ENCODE measurements at regions not wholly inside any gene's neighbourhood (a gene's known extent, or its start where the extent isn't known, plus 50 kb on each side); places are given as distances from the start of the nearest gene placed in this dataset.
A peak's percentile ranks its signal among the peaks of the same experiment; 100 is the strongest.

DNA sequence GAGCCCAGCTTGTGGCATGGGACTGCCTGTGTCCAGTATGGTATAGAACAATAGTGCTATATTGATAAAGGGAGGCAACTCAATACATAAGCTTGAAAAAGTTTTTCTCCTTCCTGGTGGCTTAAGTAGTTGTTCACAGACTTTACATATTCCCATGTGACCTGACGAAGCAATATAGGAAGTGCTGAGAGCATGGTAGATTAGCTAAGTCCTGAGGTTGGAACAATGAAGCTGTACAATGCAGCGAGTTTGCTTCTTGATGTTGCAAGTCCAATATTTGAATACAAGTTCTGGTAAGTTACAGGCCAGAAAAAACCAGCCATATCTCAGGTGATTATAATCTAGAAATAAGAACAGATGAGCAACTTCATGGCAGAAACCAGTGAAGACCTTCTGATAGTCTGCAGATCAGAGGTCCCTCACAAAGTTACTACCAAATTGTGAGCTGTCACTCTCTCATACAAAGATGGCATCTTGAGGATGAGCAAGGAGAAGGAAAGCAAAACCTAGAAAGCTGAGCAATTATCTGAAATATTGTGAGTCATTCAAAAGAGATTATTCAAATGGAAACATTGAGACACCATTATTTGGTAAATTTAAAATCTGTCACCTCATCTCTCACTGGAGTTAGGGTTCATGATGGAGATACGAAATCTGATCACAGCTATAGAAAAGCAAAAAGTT is 72.9 kb upstream of the BTG1 start:
- ChIA-PET POLR2A (interaction anchor here (0.8 to 1.1 kb wide), 3 partner anchors 11 to 73 kb away, joined by 3 read pairs; partner anchors contain the start of gene BTG1), RAD21 (ENCODE audit: unreplicated experiment) (interaction anchor here (1.0 to 1.7 kb wide), 4 partner anchors 10 to 407 kb away, joined by 3 to 6 read pairs (median 4); partner anchors contain the start of gene BTG1), CTCF (interaction anchor here (0.9 to 2.0 kb wide), 4 partner anchors 10 to 352 kb away, joined by 3 to 6 read pairs (median 4); no protein-coding TSS in a partner anchor), SMC1A (ENCODE audit: uncharacterized antibody, unreplicated experiment) (interaction anchor here (0.6 to 2.3 kb wide), 14 partner anchors 9 to 186 kb away, joined by 3 to 9 read pairs (median 3); no protein-coding TSS in a partner anchor)
- Histone ChIP-seq H4K20me1 (ENCODE audit: control insufficient read depth, insufficient read depth) (no peaks in the 10 kb centered on the region), H3K4me2 (ENCODE audit: control insufficient read depth, insufficient read depth) (no peak overlapping the region), H3K4me1 (ENCODE audit: control insufficient read depth, insufficient read depth, low read length) (no peaks in the 10 kb centered on the region), H2AFZ (ENCODE audit: control insufficient read depth, low read depth, low read length) (no peak overlapping the region), H3K27me3 (replicated peaks in 1 of 2; ENCODE audit: control insufficient read depth in 2 of 2, insufficient read depth in 2 of 2, low read length in 1 of 2) (no peaks in the 10 kb centered on the region), H3K4me3 (no peak overlapping the region), H3K9ac (ENCODE audit: control insufficient read depth, insufficient read depth, low read length) (no peak overlapping the region), H3K9me3 (replicated peaks; ENCODE audit: control insufficient read depth, insufficient read depth, low read length) (no peaks in the 10 kb centered on the region), H3K79me2 (ENCODE audit: control insufficient read depth, insufficient read depth, low read length) (no peaks in the 10 kb centered on the region), H3K27ac (ENCODE audit: control insufficient read depth, insufficient read depth) (no peak overlapping the region), H3K36me3 (ENCODE audit: control insufficient read depth in 2 of 2, insufficient read depth in 2 of 2, low read length in 1 of 2) (no peaks in the 10 kb centered on the region)
- in situ Hi-C loops (cut with MboI) (no loop called here), intact Hi-C loops (cut with micrococcal nuclease; ENCODE audit: unreplicated experiment) (no loop called here)
- WGBS (ENCODE audit: insufficient coverage, insufficient replicate concordance, low lambda C conversion rate, missing lambda C conversion rate) = 29% methylated on average over 3 of the region's 3 CpGs
- no TSS peak for BruUV-seq (replicated peaks)
- FAIRE-seq (no peak), ATAC-seq (peak; percentile 56), DNase-seq (ENCODE audit: low read depth, low spot score) (no peak)
- TF ChIP-seq IKZF1 (conservative IDR thresholded peaks at IDR 0.05) (no peak), NBN (IDR thresholded peaks at IDR 0.05) (no peak), DPF2 (IDR thresholded peaks at IDR 0.05) (no peak), JUNB (IDR thresholded peaks at IDR 0.05) (peak; percentile 49), ZNF24 (IDR thresholded peaks at IDR 0.05) (no peak), HDGF (IDR thresholded peaks at IDR 0.05) (no peak), NFXL1 (IDR thresholded peaks at IDR 0.05; ENCODE audit: borderline replicate concordance) (no peak), CBX3 (IDR thresholded peaks at IDR 0.05; ENCODE audit: borderline replicate concordance, low read depth) (no peak)
- TF ChIP-seq, protein P1, sequence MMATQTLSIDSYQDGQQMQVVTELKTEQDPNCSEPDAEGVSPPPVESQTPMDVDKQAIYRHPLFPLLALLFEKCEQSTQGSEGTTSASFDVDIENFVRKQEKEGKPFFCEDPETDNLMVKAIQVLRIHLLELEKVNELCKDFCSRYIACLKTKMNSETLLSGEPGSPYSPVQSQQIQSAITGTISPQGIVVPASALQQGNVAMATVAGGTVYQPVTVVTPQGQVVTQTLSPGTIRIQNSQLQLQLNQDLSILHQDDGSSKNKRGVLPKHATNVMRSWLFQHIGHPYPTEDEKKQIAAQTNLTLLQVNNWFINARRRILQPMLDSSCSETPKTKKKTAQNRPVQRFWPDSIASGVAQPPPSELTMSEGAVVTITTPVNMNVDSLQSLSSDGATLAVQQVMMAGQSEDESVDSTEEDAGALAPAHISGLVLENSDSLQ (IDR thresholded peaks at IDR 0.05) = peak; percentile 45
- TF ChIP-seq, protein P2, sequence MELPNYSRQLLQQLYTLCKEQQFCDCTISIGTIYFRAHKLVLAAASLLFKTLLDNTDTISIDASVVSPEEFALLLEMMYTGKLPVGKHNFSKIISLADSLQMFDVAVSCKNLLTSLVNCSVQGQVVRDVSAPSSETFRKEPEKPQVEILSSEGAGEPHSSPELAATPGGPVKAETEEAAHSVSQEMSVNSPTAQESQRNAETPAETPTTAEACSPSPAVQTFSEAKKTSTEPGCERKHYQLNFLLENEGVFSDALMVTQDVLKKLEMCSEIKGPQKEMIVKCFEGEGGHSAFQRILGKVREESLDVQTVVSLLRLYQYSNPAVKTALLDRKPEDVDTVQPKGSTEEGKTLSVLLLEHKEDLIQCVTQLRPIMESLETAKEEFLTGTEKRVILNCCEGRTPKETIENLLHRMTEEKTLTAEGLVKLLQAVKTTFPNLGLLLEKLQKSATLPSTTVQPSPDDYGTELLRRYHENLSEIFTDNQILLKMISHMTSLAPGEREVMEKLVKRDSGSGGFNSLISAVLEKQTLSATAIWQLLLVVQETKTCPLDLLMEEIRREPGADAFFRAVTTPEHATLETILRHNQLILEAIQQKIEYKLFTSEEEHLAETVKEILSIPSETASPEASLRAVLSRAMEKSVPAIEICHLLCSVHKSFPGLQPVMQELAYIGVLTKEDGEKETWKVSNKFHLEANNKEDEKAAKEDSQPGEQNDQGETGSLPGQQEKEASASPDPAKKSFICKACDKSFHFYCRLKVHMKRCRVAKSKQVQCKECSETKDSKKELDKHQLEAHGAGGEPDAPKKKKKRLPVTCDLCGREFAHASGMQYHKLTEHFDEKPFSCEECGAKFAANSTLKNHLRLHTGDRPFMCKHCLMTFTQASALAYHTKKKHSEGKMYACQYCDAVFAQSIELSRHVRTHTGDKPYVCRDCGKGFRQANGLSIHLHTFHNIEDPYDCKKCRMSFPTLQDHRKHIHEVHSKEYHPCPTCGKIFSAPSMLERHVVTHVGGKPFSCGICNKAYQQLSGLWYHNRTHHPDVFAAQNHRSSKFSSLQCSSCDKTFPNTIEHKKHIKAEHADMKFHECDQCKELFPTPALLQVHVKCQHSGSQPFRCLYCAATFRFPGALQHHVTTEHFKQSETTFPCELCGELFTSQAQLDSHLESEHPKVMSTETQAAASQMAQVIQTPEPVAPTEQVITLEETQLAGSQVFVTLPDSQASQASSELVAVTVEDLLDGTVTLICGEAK (IDR thresholded peaks at IDR 0.05; ENCODE audit: borderline replicate concordance) = no peak
- TF ChIP-seq, protein P3, sequence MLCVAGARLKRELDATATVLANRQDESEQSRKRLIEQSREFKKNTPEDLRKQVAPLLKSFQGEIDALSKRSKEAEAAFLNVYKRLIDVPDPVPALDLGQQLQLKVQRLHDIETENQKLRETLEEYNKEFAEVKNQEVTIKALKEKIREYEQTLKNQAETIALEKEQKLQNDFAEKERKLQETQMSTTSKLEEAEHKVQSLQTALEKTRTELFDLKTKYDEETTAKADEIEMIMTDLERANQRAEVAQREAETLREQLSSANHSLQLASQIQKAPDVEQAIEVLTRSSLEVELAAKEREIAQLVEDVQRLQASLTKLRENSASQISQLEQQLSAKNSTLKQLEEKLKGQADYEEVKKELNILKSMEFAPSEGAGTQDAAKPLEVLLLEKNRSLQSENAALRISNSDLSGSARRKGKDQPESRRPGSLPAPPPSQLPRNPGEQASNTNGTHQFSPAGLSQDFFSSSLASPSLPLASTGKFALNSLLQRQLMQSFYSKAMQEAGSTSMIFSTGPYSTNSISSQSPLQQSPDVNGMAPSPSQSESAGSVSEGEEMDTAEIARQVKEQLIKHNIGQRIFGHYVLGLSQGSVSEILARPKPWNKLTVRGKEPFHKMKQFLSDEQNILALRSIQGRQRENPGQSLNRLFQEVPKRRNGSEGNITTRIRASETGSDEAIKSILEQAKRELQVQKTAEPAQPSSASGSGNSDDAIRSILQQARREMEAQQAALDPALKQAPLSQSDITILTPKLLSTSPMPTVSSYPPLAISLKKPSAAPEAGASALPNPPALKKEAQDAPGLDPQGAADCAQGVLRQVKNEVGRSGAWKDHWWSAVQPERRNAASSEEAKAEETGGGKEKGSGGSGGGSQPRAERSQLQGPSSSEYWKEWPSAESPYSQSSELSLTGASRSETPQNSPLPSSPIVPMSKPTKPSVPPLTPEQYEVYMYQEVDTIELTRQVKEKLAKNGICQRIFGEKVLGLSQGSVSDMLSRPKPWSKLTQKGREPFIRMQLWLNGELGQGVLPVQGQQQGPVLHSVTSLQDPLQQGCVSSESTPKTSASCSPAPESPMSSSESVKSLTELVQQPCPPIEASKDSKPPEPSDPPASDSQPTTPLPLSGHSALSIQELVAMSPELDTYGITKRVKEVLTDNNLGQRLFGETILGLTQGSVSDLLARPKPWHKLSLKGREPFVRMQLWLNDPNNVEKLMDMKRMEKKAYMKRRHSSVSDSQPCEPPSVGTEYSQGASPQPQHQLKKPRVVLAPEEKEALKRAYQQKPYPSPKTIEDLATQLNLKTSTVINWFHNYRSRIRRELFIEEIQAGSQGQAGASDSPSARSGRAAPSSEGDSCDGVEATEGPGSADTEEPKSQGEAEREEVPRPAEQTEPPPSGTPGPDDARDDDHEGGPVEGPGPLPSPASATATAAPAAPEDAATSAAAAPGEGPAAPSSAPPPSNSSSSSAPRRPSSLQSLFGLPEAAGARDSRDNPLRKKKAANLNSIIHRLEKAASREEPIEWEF (IDR thresholded peaks at IDR 0.05; ENCODE audit: insufficient replicate concordance, low read depth, low read length) = no peak
- TF ChIP-seq, protein P4, sequence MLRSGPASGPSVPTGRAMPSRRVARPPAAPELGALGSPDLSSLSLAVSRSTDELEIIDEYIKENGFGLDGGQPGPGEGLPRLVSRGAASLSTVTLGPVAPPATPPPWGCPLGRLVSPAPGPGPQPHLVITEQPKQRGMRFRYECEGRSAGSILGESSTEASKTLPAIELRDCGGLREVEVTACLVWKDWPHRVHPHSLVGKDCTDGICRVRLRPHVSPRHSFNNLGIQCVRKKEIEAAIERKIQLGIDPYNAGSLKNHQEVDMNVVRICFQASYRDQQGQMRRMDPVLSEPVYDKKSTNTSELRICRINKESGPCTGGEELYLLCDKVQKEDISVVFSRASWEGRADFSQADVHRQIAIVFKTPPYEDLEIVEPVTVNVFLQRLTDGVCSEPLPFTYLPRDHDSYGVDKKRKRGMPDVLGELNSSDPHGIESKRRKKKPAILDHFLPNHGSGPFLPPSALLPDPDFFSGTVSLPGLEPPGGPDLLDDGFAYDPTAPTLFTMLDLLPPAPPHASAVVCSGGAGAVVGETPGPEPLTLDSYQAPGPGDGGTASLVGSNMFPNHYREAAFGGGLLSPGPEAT (IDR thresholded peaks at IDR 0.05; ENCODE audit: low read depth) = no peak

Data from GM12878 (cell line).